Osteocyte (in vitro differentiated cells): ENCODE measurements at regions not wholly inside any gene's neighbourhood (a gene's known extent, or its start where the extent isn't known, plus 50 kb on each side); places are given as distances from the start of the nearest gene placed in this dataset.
"Not testable (repeated sequence)": the region's sequence is repeated elsewhere in the genome, so short reads cannot be mapped to it uniquely, and the experiment has no call there.

Experiments used
- DNase-seq: peaks from one replicate; pipeline ENCODE4 v3.0.0; 2021; ENCODE audit warnings: mixed read lengths; ENCODE audit not compliant: unreplicated experiment; ENCODE audit errors: extremely low spot score
- H3K27ac Mint-ChIP-seq: one replicate; pipeline ENCODE4 v1.8.0; 2021; ENCODE audit warnings: mild to moderate bottlenecking, mixed read lengths; ENCODE audit not compliant: unreplicated experiment
- H3K27me3 Mint-ChIP-seq: one replicate; pipeline ENCODE4 v1.8.0; 2021; ENCODE audit warnings: mixed read lengths; ENCODE audit not compliant: unreplicated experiment
- H3K36me3 Mint-ChIP-seq: one replicate; pipeline ENCODE4 v1.8.0; 2021; ENCODE audit warnings: mixed read lengths; ENCODE audit not compliant: unreplicated experiment
- H3K4me1 Mint-ChIP-seq: one replicate; pipeline ENCODE4 v1.8.0; 2021; ENCODE audit warnings: mixed read lengths; ENCODE audit not compliant: unreplicated experiment
- H3K4me3 Mint-ChIP-seq: one replicate; pipeline ENCODE4 v1.8.0; 2021; ENCODE audit warnings: mild to moderate bottlenecking, moderate library complexity, mixed read lengths; ENCODE audit not compliant: unreplicated experiment
- H3K9me3 Mint-ChIP-seq: one replicate; pipeline ENCODE4 v1.8.0; 2021; ENCODE audit warnings: mixed read lengths; ENCODE audit not compliant: unreplicated experiment
- TF ChIP-seq, protein P1 (sequence below): fragments of 200-600 bp; sonication (generic); IDR thresholded peaks from 2 replicates; pipeline ENCODE4 v1.5.0; 2021; ENCODE audit warnings: antibody characterized with exemption, mild to moderate bottlenecking, moderate library complexity

DNA sequence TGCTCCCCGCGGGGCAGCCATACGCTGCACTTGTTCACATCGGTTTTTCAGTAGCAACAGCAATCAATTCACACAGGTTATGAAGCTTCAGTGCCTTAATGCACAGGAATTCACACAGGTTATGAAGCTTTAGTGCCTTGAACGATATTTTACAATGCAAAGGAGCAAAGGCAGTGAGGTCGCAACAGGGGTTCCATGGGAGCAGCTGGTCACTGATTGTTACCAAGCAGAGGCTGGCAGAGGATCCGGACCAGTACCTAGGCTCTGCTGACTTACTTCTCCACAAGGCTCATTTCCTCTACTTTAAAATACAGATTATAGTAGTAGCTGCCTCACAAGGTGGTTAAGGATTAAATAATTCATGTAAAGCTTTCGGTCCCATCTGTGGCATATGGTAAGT lies 95.2 kb upstream of the ODAD2 start:
- TF ChIP-seq, protein P1, sequence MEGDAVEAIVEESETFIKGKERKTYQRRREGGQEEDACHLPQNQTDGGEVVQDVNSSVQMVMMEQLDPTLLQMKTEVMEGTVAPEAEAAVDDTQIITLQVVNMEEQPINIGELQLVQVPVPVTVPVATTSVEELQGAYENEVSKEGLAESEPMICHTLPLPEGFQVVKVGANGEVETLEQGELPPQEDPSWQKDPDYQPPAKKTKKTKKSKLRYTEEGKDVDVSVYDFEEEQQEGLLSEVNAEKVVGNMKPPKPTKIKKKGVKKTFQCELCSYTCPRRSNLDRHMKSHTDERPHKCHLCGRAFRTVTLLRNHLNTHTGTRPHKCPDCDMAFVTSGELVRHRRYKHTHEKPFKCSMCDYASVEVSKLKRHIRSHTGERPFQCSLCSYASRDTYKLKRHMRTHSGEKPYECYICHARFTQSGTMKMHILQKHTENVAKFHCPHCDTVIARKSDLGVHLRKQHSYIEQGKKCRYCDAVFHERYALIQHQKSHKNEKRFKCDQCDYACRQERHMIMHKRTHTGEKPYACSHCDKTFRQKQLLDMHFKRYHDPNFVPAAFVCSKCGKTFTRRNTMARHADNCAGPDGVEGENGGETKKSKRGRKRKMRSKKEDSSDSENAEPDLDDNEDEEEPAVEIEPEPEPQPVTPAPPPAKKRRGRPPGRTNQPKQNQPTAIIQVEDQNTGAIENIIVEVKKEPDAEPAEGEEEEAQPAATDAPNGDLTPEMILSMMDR = no peak
- no peaks in the 10 kb centered on the region for H3K9me3 Mint-ChIP-seq
- H3K27ac Mint-ChIP-seq = no peak overlapping the region
- no peak for DNase-seq
- H3K4me1 Mint-ChIP-seq = peaks cover 9% of the 10 kb centered on the region
- H3K36me3 Mint-ChIP-seq = peaks cover 13% of the 10 kb centered on the region
- H3K27me3 Mint-ChIP-seq = no peaks in the 10 kb centered on the region
- no peak overlapping the region for H3K4me3 Mint-ChIP-seq

DNA sequence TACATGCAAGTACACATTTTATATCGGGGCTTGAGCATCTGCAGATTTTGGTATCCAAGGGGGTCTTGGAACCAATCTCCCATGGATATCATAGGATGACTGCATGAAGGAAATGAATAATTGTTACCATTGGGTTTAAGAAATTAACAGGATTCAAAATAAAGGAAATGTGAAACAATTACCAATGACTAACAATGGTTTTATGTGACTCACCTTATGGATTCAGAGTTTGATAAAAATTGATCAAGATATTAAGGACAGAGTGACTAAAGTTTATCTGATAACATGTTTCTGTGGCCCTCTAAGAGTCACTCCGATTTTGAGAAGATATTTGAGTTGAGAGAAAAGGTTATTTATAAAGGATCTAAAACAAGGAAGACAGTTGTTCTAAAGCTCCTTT lies 93.0 kb upstream of the ODAD2 start:
- TF ChIP-seq, protein P1 = no peak
- Mint-ChIP-seq H3K4me1 (peaks cover 15% of the 10 kb centered on the region), H3K36me3 (peaks cover 30% of the 10 kb centered on the region), H3K27me3 (no peaks in the 10 kb centered on the region), H3K9me3 (no peaks in the 10 kb centered on the region), H3K4me3 (no peak overlapping the region), H3K27ac (no peak overlapping the region)
- DNase-seq = no peak

DNA sequence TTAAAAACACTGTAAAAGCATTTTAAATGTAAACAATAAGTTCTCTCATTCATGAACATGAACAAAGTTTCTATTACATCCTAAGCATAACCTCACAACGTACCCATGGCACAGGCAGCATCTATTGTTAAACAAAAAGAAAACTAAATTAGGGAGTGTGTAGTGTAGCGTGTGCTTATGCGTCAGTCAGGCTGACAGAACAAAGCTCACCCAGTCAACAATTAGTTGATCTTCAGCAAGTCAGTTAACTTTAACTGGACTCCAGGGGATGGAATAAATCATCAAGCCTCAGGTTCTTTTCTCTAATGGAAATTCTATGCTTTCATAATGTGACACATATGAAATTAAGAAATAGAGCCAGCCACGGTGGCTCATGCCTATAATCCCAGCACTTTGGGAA lies 91.6 kb upstream of the ODAD2 start:
- Mint-ChIP-seq H3K4me1 (peaks cover 15% of the 10 kb centered on the region), H3K9me3 (no peaks in the 10 kb centered on the region), H3K27me3 (no peaks in the 10 kb centered on the region), H3K36me3 (peaks cover 44% of the 10 kb centered on the region), H3K4me3 (no peak overlapping the region), H3K27ac (no peak overlapping the region)
- DNase-seq = no peak
- TF ChIP-seq, protein P1 = no peak

DNA sequence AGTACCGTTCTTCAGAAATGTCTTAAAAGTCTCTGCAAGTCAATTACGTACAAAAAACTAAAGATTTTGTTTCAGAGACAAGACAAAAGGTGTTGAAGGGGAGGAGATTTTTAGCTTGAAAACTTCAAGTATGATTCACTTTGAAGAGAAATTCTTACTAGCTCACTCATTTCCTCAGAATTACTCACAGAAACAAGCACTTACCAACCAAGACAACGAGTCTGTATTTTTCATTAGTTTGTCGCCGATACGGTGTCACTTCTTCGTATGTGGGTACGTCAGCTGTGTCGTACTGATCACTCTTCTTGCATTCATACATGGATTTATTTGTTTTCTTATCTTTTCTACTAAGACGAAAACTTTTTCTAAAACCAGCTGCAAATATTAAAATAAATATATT lies 90.6 kb upstream of the ODAD2 start:
- Mint-ChIP-seq H3K9me3 (no peaks in the 10 kb centered on the region), H3K27ac (peak overlapping the region; percentile 56), H3K36me3 (peaks cover 53% of the 10 kb centered on the region), H3K4me3 (no peak overlapping the region), H3K27me3 (no peaks in the 10 kb centered on the region), H3K4me1 (peaks cover 12% of the 10 kb centered on the region)
- TF ChIP-seq, protein P1 = no peak
- DNase-seq = no peak

DNA sequence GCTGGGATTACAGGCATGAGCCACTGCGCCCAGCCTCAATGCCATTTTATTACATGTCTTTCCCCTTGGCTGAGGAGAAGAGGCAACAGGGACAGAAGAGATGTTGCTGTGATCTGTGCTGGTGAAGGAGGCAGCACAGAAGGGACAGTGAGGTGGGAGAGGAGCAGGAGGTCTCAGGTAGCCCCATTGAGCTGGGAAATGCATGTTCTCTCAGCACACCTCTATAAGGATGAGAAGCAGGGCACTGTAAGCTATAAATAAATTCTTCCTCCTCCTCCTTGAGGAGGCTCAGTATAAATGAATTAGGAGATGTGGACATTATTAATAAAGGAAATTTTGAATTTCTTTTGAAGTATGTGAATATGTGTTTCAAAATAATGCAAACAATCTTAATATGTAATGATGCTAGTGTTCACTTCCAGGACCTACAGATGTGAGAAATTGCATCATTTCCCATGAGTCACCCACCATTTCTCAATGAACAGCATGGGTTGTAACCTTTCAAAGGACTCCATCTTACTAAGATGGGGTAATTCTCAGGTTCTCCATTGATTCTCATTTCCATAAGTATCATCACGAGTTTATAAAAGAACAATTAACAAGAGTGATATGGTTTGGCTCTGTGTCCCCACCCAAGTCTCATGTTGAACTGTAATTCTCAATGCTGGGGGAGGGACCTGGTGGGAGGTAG lies 88.9 kb upstream of the ODAD2 start:
- H3K9me3 Mint-ChIP-seq = no peaks in the 10 kb centered on the region
- H3K4me3 Mint-ChIP-seq = no peak overlapping the region
- no peaks in the 10 kb centered on the region for H3K27me3 Mint-ChIP-seq
- no peak overlapping the region for H3K27ac Mint-ChIP-seq
- peaks cover 12% of the 10 kb centered on the region for H3K4me1 Mint-ChIP-seq
- no peak for DNase-seq
- H3K36me3 Mint-ChIP-seq = peaks cover 57% of the 10 kb centered on the region
- TF ChIP-seq, protein P1 = no peak

DNA sequence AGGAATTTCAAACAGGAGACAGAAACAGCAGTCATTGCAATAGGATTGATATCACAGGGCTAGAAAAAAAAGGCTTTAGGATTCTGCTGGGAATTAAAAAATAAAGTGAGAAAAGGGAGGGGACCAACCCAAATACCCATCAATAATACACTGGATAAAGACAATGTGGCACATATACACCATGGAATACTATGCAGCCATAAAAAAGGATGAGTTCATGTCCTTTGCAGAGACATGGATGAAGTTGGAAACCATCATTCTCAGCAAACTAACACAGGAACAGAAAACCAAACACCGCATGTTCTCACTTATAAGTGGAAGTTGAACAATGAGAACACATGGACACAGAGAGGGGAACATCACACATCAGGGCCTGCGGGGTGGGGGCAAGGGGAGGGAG lies 86.9 kb upstream of the ODAD2 start:
- not testable (repeated sequence) for H3K27ac Mint-ChIP-seq

More for the DNA sequence above, 86.9 kb upstream of the ODAD2 start:
- H3K27me3 Mint-ChIP-seq, DNase-seq, H3K4me3 Mint-ChIP-seq, H3K9me3 Mint-ChIP-seq: not testable (repeated sequence)
- H3K4me1 Mint-ChIP-seq = peaks cover 10% of the 10 kb centered on the region
- peaks cover 55% of the 10 kb centered on the region for H3K36me3 Mint-ChIP-seq
